ENCODE measurements at regions not wholly inside any gene's neighbourhood (a gene's known extent, or its start where the extent isn't known, plus 50 kb on each side); places are given as distances from the start of the nearest gene placed in this dataset.

GRCh38 chr16:80449392-80449791 is 91.4 kb upstream of the DYNLRB2 start:
- H3K9ac ChIP-seq: no peak overlapping the region
- no peaks in the 10 kb centered on the region for H3K36me3 ChIP-seq (ENCODE audit: control insufficient read depth, insufficient read depth, low read length)
- TF ChIP-seq, protein P1, sequence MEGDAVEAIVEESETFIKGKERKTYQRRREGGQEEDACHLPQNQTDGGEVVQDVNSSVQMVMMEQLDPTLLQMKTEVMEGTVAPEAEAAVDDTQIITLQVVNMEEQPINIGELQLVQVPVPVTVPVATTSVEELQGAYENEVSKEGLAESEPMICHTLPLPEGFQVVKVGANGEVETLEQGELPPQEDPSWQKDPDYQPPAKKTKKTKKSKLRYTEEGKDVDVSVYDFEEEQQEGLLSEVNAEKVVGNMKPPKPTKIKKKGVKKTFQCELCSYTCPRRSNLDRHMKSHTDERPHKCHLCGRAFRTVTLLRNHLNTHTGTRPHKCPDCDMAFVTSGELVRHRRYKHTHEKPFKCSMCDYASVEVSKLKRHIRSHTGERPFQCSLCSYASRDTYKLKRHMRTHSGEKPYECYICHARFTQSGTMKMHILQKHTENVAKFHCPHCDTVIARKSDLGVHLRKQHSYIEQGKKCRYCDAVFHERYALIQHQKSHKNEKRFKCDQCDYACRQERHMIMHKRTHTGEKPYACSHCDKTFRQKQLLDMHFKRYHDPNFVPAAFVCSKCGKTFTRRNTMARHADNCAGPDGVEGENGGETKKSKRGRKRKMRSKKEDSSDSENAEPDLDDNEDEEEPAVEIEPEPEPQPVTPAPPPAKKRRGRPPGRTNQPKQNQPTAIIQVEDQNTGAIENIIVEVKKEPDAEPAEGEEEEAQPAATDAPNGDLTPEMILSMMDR (IDR thresholded peaks at IDR 0.05): no peak
- H3K4me1 ChIP-seq: no peaks in the 10 kb centered on the region
- no peaks in the 10 kb centered on the region for H3K27me3 ChIP-seq (ENCODE audit: control insufficient read depth, insufficient read depth, low read length)
- no peaks in the 10 kb centered on the region for H3K79me2 ChIP-seq
- no peak overlapping the region for H3K27ac ChIP-seq
- no peak overlapping the region for H3K4me2 ChIP-seq (ENCODE audit: low read length)
- H3K9me3 ChIP-seq (ENCODE audit: control insufficient read depth, low read length): no peaks in the 10 kb centered on the region
- H2AFZ ChIP-seq: no peak overlapping the region
- no peak overlapping the region for H3K4me3 ChIP-seq (ENCODE audit: low read depth, low read length)

DNA sequence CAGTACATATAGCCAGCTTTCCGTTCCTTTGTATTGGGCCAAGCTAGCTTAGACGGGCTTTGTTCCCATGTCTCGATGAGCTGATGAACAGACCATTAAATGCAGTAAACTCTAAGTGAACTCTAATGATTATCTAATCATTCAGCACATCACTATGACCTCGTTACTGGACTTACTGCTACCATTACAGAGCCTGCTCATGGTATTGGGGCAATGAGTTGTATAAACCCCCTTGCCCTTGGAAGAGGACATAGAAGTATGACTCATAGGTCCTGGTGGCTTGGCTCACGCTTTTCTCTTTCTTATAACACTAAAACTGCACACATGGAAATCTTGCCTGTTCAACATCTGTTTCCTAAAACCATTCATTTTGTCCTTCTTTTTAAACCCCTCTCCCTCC is 93.6 kb upstream of the DYNLRB2 start:
- H3K4me3 ChIP-seq (ENCODE audit: low read depth, low read length): no peak overlapping the region
- no peaks in the 10 kb centered on the region for H3K9me3 ChIP-seq (ENCODE audit: control insufficient read depth, low read length)
- no peaks in the 10 kb centered on the region for H3K36me3 ChIP-seq (ENCODE audit: control insufficient read depth, insufficient read depth, low read length)
- H3K9ac ChIP-seq: no peak overlapping the region
- H3K4me1 ChIP-seq: no peaks in the 10 kb centered on the region
- H2AFZ ChIP-seq: no peak overlapping the region
- TF ChIP-seq, protein P1 (IDR thresholded peaks at IDR 0.05): no peak
- H3K79me2 ChIP-seq: no peaks in the 10 kb centered on the region
- H3K27me3 ChIP-seq (ENCODE audit: control insufficient read depth, insufficient read depth, low read length): no peaks in the 10 kb centered on the region
- no peak overlapping the region for H3K27ac ChIP-seq
- H3K4me2 ChIP-seq (ENCODE audit: low read length): no peak overlapping the region

GRCh38 chr16:80442779-80443178 is 98.0 kb upstream of the DYNLRB2 start:
- Histone ChIP-seq H3K79me2 (no peaks in the 10 kb centered on the region), H3K27ac (no peak overlapping the region), H3K4me2 (ENCODE audit: low read length) (no peak overlapping the region), H3K36me3 (ENCODE audit: control insufficient read depth, insufficient read depth, low read length) (no peaks in the 10 kb centered on the region), H3K27me3 (ENCODE audit: control insufficient read depth, insufficient read depth, low read length) (no peaks in the 10 kb centered on the region), H3K9me3 (ENCODE audit: control insufficient read depth, low read length) (no peaks in the 10 kb centered on the region), H3K4me3 (ENCODE audit: low read depth, low read length) (no peak overlapping the region), H2AFZ (no peak overlapping the region), H3K4me1 (no peaks in the 10 kb centered on the region), H3K9ac (no peak overlapping the region)
- TF ChIP-seq, protein P1 (IDR thresholded peaks at IDR 0.05): no peak

- Histone ChIP-seq H2AFZ (no peak overlapping the region), H3K4me1 (no peaks in the 10 kb centered on the region), H3K9me3 (ENCODE audit: control insufficient read depth, low read length) (no peaks in the 10 kb centered on the region), H3K27me3 (ENCODE audit: control insufficient read depth, insufficient read depth, low read length) (no peaks in the 10 kb centered on the region), H3K36me3 (ENCODE audit: control insufficient read depth, insufficient read depth, low read length) (no peaks in the 10 kb centered on the region), H3K4me3 (ENCODE audit: low read depth, low read length) (no peak overlapping the region), H3K79me2 (no peaks in the 10 kb centered on the region), H3K27ac (no peak overlapping the region), H3K4me2 (ENCODE audit: low read length) (no peak overlapping the region), H3K9ac (no peak overlapping the region)
- TF ChIP-seq, protein P1 (IDR thresholded peaks at IDR 0.05): no peak
These were observed 98.9 kb upstream of the DYNLRB2 start for GRCh38 chr16:80441935-80442334.

DNA sequence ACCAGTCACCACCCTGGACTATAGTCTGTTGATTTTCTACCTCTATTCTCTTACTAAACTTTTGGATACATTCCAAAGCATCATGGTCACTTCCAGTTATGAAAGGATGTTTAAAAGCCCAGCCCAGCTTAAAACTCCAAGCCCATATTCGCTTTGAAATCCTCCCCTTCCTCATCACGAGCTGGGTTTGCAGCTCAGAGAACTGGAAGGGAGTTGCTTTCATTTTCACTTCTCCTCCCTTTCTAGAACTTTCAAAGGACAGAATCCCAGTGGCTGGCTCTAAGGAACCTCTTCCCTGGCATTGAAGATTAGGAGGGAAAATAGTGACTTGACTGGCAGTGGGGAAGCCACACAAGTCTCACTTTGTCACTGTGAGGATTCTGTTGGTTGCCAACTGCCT is 100.1 kb upstream of the DYNLRB2 start:
- H2AFZ ChIP-seq: no peak overlapping the region
- no peaks in the 10 kb centered on the region for H3K36me3 ChIP-seq (ENCODE audit: control insufficient read depth, insufficient read depth, low read length)
- no peak overlapping the region for H3K4me2 ChIP-seq (ENCODE audit: low read length)
- H3K4me3 ChIP-seq (ENCODE audit: low read depth, low read length): no peak overlapping the region
- H3K27me3 ChIP-seq (ENCODE audit: control insufficient read depth, insufficient read depth, low read length): no peaks in the 10 kb centered on the region
- H3K9ac ChIP-seq: no peak overlapping the region
- no peaks in the 10 kb centered on the region for H3K4me1 ChIP-seq
- TF ChIP-seq, protein P1 (IDR thresholded peaks at IDR 0.05): no peak
- no peak overlapping the region for H3K27ac ChIP-seq
- no peaks in the 10 kb centered on the region for H3K9me3 ChIP-seq (ENCODE audit: control insufficient read depth, low read length)
- H3K79me2 ChIP-seq: no peaks in the 10 kb centered on the region

All from parathyroid adenoma (tissue), 2 donors.